ENCODE measurements at regions not wholly inside any gene's neighbourhood (a gene's known extent, or its start where the extent isn't known, plus 50 kb on each side); places are given as distances from the start of the nearest gene placed in this dataset.
A peak's percentile ranks its signal among the peaks of the same experiment; 100 is the strongest.

DNA sequence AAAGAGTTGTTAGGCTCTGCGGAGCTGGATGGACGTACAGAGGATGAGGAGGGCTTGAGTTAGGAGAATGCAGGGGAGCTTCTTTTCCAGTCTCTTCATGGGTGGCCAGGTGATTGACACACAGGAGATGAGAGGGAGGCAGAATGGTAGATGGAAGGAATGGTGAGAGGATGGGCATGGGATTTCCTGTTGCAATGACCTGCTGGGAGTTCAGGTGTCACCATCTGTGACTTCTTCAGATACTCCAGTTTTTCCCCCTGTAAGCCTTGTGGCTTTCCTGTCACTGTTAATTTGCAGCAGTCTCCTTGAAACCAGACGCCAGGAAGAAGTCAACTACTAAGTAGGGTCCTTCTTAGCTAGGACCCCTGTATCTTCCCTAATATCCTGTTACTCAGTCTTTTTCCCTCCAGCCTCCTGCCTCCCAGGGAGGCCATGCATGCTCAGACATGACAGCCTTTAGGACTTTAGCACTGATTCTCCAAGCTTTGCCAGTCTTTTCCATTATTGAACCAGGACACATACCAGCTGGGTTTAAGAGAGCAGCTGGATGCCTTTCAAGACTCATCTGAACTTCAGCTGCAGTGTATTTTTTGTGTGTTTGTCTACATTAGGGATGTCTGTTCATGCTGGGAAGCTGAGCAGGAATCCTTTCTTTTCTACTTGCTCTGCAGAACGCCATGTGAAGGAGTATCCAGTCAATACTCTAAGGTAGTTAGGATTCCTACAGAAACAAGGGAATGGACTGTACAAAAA lies 67.2 kb upstream of the CD180 start:
- H3K4me3 ChIP-seq: no peak overlapping the region
- H3K9me3 ChIP-seq: no peaks in the 10 kb centered on the region
- TF ChIP-seq POLR2A (IDR thresholded peaks at IDR 0.05): no peak
- TF ChIP-seq, protein P1, sequence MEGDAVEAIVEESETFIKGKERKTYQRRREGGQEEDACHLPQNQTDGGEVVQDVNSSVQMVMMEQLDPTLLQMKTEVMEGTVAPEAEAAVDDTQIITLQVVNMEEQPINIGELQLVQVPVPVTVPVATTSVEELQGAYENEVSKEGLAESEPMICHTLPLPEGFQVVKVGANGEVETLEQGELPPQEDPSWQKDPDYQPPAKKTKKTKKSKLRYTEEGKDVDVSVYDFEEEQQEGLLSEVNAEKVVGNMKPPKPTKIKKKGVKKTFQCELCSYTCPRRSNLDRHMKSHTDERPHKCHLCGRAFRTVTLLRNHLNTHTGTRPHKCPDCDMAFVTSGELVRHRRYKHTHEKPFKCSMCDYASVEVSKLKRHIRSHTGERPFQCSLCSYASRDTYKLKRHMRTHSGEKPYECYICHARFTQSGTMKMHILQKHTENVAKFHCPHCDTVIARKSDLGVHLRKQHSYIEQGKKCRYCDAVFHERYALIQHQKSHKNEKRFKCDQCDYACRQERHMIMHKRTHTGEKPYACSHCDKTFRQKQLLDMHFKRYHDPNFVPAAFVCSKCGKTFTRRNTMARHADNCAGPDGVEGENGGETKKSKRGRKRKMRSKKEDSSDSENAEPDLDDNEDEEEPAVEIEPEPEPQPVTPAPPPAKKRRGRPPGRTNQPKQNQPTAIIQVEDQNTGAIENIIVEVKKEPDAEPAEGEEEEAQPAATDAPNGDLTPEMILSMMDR (IDR thresholded peaks at IDR 0.05): no peak
- peak overlapping the region; percentile 19 to 22 for H3K27ac ChIP-seq
- intact Hi-C loops (cut with DNase I; ENCODE audit: low total_unique reads): no loop called here
- no peak for DNase-seq
- no peaks in the 10 kb centered on the region for H3K36me3 ChIP-seq
- H3K27me3 ChIP-seq: no peaks in the 10 kb centered on the region
- peaks cover 8 to 9% of the 10 kb centered on the region in 2 donors for H3K4me1 ChIP-seq

DNA sequence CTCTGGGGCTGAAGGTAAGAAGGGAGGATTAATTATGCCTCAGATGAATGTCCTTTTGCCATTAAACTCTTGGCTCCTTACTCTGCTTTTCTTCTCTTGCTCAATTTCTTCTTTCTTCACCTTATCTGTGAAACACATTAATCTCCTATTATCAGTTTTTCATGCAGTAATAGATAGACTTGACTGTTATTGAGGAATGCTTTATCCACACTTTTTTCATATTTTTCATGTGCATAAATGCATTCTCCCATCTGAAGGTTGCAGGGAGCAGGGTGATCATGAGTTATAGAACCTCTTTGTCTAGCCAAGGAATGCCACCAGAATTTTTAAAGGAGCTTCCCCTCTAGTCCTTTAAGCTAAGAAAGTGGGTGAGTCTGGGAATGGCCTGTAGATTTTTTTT lies 66.4 kb upstream of the CD180 start:
- Histone ChIP-seq H3K9me3 (no peaks in the 10 kb centered on the region), H3K4me1 (peaks cover 7 to 9% of the 10 kb centered on the region in 2 donors), H3K27me3 (no peaks in the 10 kb centered on the region), H3K36me3 (no peaks in the 10 kb centered on the region), H3K4me3 (no peak overlapping the region), H3K27ac (peak overlapping the region; percentile 14 to 22)
- intact Hi-C loops (cut with DNase I; ENCODE audit: low total_unique reads): no loop called here
- TF ChIP-seq, protein P1 (IDR thresholded peaks at IDR 0.05): no peak
- TF ChIP-seq POLR2A (IDR thresholded peaks at IDR 0.05): no peak
- DNase-seq: no peak

DNA sequence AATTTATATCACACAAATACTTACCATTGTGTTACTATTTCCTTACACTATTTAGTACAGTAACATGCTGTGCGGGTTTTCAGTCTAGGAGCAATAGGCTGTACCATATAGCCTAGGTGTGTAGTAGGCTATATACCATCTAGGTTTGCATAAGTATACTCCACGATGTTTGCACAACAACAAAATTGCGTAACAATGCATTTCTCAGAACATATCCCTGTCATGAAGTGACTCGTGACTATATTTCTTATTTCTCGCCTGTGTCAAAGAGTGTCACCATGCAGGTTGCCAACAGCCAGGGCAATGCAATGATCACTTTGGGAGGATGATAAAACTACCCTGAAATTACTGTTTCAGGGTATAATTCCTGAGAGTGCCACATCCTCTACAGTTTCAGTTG lies 65.6 kb upstream of the CD180 start:
- DNase-seq: no peak
- Histone ChIP-seq H3K4me3 (no peak overlapping the region), H3K36me3 (no peaks in the 10 kb centered on the region), H3K9me3 (no peaks in the 10 kb centered on the region), H3K4me1 (peaks cover 0 to 3% of the 10 kb centered on the region in 2 donors), H3K27me3 (no peaks in the 10 kb centered on the region), H3K27ac (peak overlapping the region in 1 of 2 donors; percentile 14)
- TF ChIP-seq POLR2A (IDR thresholded peaks at IDR 0.05): no peak
- TF ChIP-seq, protein P1 (IDR thresholded peaks at IDR 0.05): no peak
- intact Hi-C loops (cut with DNase I; ENCODE audit: low total_unique reads): no loop called here

DNA sequence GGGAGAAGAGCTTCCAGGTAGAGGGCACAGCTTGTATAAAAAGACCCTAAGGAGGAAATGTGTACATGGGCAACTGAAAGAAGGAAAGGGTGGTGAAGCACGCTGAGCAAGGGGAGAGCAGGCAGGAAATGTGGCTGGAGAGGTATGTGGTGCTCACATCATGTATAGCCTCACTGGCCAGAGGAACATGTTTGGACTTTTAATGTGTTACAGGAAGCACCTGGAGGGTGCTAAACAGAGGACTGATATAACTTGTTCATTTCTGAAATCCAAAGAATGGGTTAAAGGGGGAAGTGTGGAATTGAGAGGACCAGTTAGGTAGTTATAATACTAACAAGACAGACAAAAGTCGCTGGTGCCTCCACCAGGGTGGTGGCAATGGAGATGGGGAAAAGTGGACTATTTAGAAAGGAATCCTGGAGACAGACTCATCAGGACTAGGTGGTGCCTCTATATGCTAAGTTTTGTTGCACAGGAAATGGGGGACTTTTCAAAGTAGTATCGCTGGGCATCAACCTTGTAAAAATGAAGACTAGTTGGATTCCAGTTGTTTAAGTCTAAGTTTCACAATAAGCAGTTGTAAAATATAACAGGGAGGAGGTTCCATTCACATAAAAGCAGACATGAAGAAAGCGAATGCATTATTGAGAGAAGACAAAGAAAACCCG lies 63.1 kb upstream of the CD180 start:
- DNase-seq: no peak
- Histone ChIP-seq H3K9me3 (no peaks in the 10 kb centered on the region), H3K36me3 (no peaks in the 10 kb centered on the region), H3K27ac (no peak overlapping the region), H3K4me3 (no peak overlapping the region), H3K4me1 (no peaks in the 10 kb centered on the region), H3K27me3 (no peaks in the 10 kb centered on the region)
- intact Hi-C loops (cut with DNase I; ENCODE audit: low total_unique reads): no loop called here
- TF ChIP-seq, protein P1 (IDR thresholded peaks at IDR 0.05): no peak
- no peak for TF ChIP-seq POLR2A (IDR thresholded peaks at IDR 0.05)

DNA sequence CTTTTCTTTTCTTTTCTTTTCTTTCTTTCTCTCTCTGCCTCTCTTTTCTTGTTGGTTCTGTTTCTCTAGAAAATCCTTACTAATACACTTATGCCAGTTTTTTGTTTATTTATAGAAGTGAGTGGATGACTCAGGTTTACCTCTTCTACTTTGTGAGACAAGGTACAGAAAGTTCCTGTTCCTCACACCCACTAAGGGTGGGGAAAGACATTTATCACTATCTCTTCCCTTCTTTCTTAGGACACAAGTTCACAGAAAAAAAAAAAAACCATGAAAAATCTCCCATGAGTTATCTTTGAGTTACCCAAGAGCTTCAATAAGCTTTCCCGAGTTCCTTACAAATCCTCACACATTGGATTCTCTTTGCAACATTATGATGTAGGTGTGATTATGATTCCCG lies 60.9 kb upstream of the CD180 start:
- Histone ChIP-seq H3K36me3 (no peaks in the 10 kb centered on the region), H3K9me3 (no peaks in the 10 kb centered on the region), H3K4me1 (no peaks in the 10 kb centered on the region), H3K27me3 (no peaks in the 10 kb centered on the region), H3K4me3 (no peak overlapping the region), H3K27ac (peak overlapping the region; percentile 60 to 74)
- TF ChIP-seq POLR2A (IDR thresholded peaks at IDR 0.05): no peak
- TF ChIP-seq, protein P1 (IDR thresholded peaks at IDR 0.05): no peak
- intact Hi-C loops (cut with DNase I; ENCODE audit: low total_unique reads): no loop called here
- DNase-seq: no peak

Data from uterus (tissue), 3 donors.